ENCODE measurements at regions not wholly inside any gene's neighbourhood (a gene's known extent, or its start where the extent isn't known, plus 50 kb on each side); places are given as distances from the start of the nearest gene placed in this dataset.

- Histone ChIP-seq H3K9ac (ENCODE audit: insufficient read depth in 1 of 2, low read length in 2 of 2) (no peak overlapping the region), H3K4me1 (ENCODE audit: control insufficient read depth in 5 of 5, insufficient read depth in 5 of 5, low read length in 5 of 5) (peaks cover 0 to 9% (median 3%) of the 10 kb centered on the region in 5 donors), H3K36me3 (ENCODE audit: control insufficient read depth in 4 of 4, insufficient read depth in 4 of 4, low read length in 4 of 4) (no peaks in the 10 kb centered on the region), H3K27ac (ENCODE audit: low read depth in 1 of 2, low read length in 1 of 2) (no peak overlapping the region), H3K9me3 (ENCODE audit: control insufficient read depth in 4 of 4, insufficient read depth in 3 of 4, low read length in 3 of 4) (no peaks in the 10 kb centered on the region), H3K27me3 (ENCODE audit: control insufficient read depth in 3 of 3, insufficient read depth in 3 of 3, low read length in 2 of 3) (no peaks in the 10 kb centered on the region), H3K4me3 (no peak overlapping the region)
- ATAC-seq (ENCODE audit: insufficient read depth, low FRiP score) (no peak), DNase-seq (no peak)
- WGBS, 2 donors, result 27 to 50% methylated on average over 1 of the region's 1 CpG
- no peak for TF ChIP-seq CTCF (IDR thresholded peaks at IDR 0.05; ENCODE audit: control extremely low read depth, extremely low read depth)
Measured at GRCh38 chr13:26957182-26957581, 196.6 kb upstream of the GPR12 start.

GRCh38 chr13:26956522-26957142, 196.0 kb upstream of the GPR12 start:
- no peak for DNase-seq
- 38 to 47% methylated on average over 10 of the region's 10 CpGs for WGBS, 2 donors

DNA sequence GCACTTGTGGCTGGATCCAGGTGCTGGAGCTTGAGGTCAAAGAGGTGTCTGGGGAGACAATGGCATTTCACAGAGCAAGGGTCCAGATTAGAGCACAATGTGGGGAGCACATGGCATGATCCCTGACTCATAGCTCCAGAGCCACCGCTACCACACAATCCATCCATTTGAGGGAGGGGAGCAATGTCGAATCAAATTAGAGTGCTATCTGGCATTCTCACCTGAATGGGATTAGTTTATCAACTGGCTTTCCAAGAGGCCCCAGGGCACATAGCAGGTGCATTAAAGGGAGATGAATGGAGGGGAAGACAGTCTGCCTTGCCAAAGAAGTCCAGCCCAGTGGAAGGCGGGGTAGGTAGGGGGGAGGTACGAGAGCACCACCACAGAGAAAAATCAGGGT, 194.4 kb upstream of the GPR12 start:
- H3K9ac ChIP-seq (ENCODE audit: insufficient read depth in 1 of 2, low read length in 2 of 2), result no peak overlapping the region
- 91% methylated on average over 4 of the region's 4 CpGs for WGBS, 2 donors
- no peak for TF ChIP-seq CTCF (IDR thresholded peaks at IDR 0.05; ENCODE audit: control extremely low read depth, extremely low read depth)
- no peaks in the 10 kb centered on the region for H3K36me3 ChIP-seq (ENCODE audit: control insufficient read depth in 4 of 4, insufficient read depth in 4 of 4, low read length in 4 of 4)
- H3K27me3 ChIP-seq (ENCODE audit: control insufficient read depth in 3 of 3, insufficient read depth in 3 of 3, low read length in 2 of 3), result no peaks in the 10 kb centered on the region
- H3K27ac ChIP-seq (ENCODE audit: low read depth in 1 of 2, low read length in 1 of 2), result no peak overlapping the region
- H3K4me1 ChIP-seq (ENCODE audit: control insufficient read depth in 5 of 5, insufficient read depth in 5 of 5, low read length in 5 of 5), result peaks cover 0 to 9% (median 3%) of the 10 kb centered on the region in 5 donors
- no peak for DNase-seq
- ATAC-seq (ENCODE audit: insufficient read depth, low FRiP score), result no peak
- no peak overlapping the region for H3K4me3 ChIP-seq
- H3K9me3 ChIP-seq (ENCODE audit: control insufficient read depth in 4 of 4, insufficient read depth in 3 of 4, low read length in 3 of 4), result no peaks in the 10 kb centered on the region

More at GRCh38 chr13:26956522-26957142, 196.0 kb upstream of the GPR12 start:
- H3K27ac ChIP-seq (ENCODE audit: low read depth in 1 of 2, low read length in 1 of 2), result no peak overlapping the region
- H3K27me3 ChIP-seq (ENCODE audit: control insufficient read depth in 3 of 3, insufficient read depth in 3 of 3, low read length in 2 of 3), result no peaks in the 10 kb centered on the region
- H3K9me3 ChIP-seq (ENCODE audit: control insufficient read depth in 4 of 4, insufficient read depth in 3 of 4, low read length in 3 of 4), result no peaks in the 10 kb centered on the region
- no peaks in the 10 kb centered on the region for H3K36me3 ChIP-seq (ENCODE audit: control insufficient read depth in 4 of 4, insufficient read depth in 4 of 4, low read length in 4 of 4)
- no peak for ATAC-seq (ENCODE audit: insufficient read depth, low FRiP score)
- no peak overlapping the region for H3K9ac ChIP-seq (ENCODE audit: insufficient read depth in 1 of 2, low read length in 2 of 2)
- peaks cover 0 to 9% (median 3%) of the 10 kb centered on the region in 5 donors for H3K4me1 ChIP-seq (ENCODE audit: control insufficient read depth in 5 of 5, insufficient read depth in 5 of 5, low read length in 5 of 5)
- TF ChIP-seq CTCF (IDR thresholded peaks at IDR 0.05; ENCODE audit: control extremely low read depth, extremely low read depth), result no peak
- no peak overlapping the region for H3K4me3 ChIP-seq

- H3K4me3 ChIP-seq, result no peak overlapping the region
- WGBS, 2 donors, result 81 to 84% methylated on average over 5 of the region's 5 CpGs
- ATAC-seq (ENCODE audit: insufficient read depth, low FRiP score), result no peak
Measured at GRCh38 chr13:26953291-26953690, 192.7 kb upstream of the GPR12 start.

More at GRCh38 chr13:26953291-26953690, 192.7 kb upstream of the GPR12 start:
- no peak for TF ChIP-seq CTCF (IDR thresholded peaks at IDR 0.05; ENCODE audit: control extremely low read depth, extremely low read depth)
- Histone ChIP-seq H3K4me1 (ENCODE audit: control insufficient read depth in 5 of 5, insufficient read depth in 5 of 5, low read length in 5 of 5) (peaks cover 0 to 9% (median 3%) of the 10 kb centered on the region in 5 donors), H3K36me3 (ENCODE audit: control insufficient read depth in 4 of 4, insufficient read depth in 4 of 4, low read length in 4 of 4) (no peaks in the 10 kb centered on the region), H3K9me3 (ENCODE audit: control insufficient read depth in 4 of 4, insufficient read depth in 3 of 4, low read length in 3 of 4) (no peaks in the 10 kb centered on the region), H3K27ac (ENCODE audit: low read depth in 1 of 2, low read length in 1 of 2) (no peak overlapping the region), H3K27me3 (ENCODE audit: control insufficient read depth in 3 of 3, insufficient read depth in 3 of 3, low read length in 2 of 3) (no peaks in the 10 kb centered on the region), H3K9ac (ENCODE audit: insufficient read depth in 1 of 2, low read length in 2 of 2) (no peak overlapping the region)
- no peak for DNase-seq

All from lung (tissue), 11 donors.